Breast epithelium (tissue), 3 donors: ENCODE measurements at regions not wholly inside any gene's neighbourhood (a gene's known extent, or its start where the extent isn't known, plus 50 kb on each side); places are given as distances from the start of the nearest gene placed in this dataset.

Source experiments
- CTCF ChIP-seq, 3 donors: fragments of 450-650 bp; IDR thresholded peaks; one replicate each; pipeline ENCODE4 v1.5.1; 2016 to 2017; ENCODE audit warnings: antibody characterized with exemption in 3 of 3, mild to moderate bottlenecking in 3 of 3, moderate library complexity in 3 of 3
- POLR2A ChIP-seq: fragments of 450-650 bp; IDR thresholded peaks from one replicate; pipeline ENCODE4 v1.6.1; 2016; ENCODE audit warnings: antibody characterized with exemption, mild to moderate bottlenecking, moderate library complexity

GRCh38 chr6:138722425-138723371 lies 50.9 kb upstream of the CCDC28A start:
- TF ChIP-seq CTCF (IDR thresholded peaks at IDR 0.05) (no peak), POLR2A (no peak)
